Epithelial cell of prostate (primary cell): ENCODE measurements at regions not wholly inside any gene's neighbourhood (a gene's known extent, or its start where the extent isn't known, plus 50 kb on each side); places are given as distances from the start of the nearest gene placed in this dataset.
"Not testable (repeated sequence)": the region's sequence is repeated elsewhere in the genome, so short reads cannot be mapped to it uniquely, and the experiment has no call there.

ENCODE experiments used
- DNase-seq: peaks from one replicate; pipeline ENCODE4 v3.0.0-alpha.2; 2011; ENCODE audit warnings: low read depth, low spot score
- H3K27ac ChIP-seq: fragments of 450-650 bp; 2 replicates; pipeline ENCODE4 v1.5.1; 2017; ENCODE audit warnings: mild to moderate bottlenecking

DNA sequence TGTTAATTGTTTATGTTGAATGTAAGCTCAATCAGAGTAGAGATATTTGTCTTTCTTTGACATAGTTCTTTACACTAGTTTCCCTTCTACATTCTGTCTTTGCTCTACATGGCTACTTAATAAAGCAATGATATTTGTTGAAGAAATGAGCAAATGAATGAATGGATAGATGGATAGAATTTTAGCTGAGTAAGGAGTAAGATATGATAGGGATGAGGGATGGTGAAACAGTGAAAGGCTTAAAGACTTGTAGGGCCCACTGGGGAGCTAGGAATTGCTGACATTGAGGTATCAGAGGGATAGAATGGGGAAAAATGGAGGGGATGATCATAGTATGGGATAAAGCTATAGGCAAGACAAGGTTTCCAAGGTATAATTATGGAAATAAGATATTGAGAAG lies 361.6 kb upstream of the SPHKAP start:
- no peak for DNase-seq
- no peak overlapping the region for H3K27ac ChIP-seq

DNA sequence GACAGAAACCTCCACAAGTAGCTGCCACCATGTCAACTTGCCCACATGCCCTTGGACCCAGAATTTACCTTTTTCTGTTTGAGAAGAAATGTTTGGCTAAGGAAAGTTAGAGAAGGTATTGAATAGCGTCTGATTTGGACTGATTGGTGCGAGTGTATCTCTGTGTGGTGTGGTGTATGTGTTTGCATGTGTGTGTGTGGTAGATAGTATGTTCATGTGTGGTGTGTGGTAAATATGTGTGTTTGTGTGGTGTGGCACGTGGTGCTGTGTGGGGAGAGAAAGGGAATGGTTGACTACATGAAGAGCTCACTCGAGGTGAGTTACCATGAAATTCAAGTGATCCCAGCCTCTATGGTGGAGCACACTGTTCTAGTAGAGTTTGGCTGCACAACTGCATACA lies 360.8 kb upstream of the SPHKAP start:
- no peak overlapping the region for H3K27ac ChIP-seq
- no peak for DNase-seq

DNA sequence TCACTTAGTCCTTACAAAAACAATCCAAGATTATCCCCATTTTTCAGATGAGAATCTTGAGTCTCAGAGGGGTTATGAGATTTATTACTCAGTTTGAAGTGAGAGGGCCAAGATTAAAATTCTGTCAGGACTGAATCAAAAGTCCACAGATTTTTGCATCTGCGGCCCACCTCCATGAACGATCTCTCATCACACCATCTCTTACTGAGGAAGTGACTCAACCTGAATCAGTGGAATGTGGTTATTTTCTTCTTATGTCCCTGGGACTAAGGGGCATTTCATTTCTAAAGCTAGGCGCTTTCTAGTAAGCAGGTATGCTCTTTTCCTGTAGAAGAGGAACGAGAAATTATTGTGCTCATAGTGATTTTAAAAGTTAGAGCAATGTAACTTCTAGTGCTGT lies 360.3 kb upstream of the SPHKAP start:
- no peak overlapping the region for H3K27ac ChIP-seq
- no peak for DNase-seq

DNA sequence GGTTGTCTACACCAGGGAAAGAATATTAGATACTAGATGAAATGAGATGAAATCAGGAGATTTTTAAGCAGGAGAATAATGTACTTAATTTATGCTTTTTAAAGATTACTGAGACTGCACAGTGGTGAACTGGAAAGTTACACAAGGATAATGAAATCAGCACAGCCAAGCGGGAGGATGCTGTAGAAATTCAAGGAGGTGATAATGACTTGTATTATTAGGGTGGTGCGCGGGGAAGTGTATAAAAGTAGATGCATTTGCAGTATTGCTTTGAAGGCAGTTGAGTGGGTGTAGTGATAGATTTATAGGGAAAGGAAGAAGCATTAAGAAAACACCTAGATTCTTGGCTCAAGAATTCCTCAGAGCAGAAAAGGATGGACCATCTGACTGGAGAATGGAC lies 359.5 kb upstream of the SPHKAP start:
- H3K27ac ChIP-seq = no peak overlapping the region
- DNase-seq = no peak

DNA sequence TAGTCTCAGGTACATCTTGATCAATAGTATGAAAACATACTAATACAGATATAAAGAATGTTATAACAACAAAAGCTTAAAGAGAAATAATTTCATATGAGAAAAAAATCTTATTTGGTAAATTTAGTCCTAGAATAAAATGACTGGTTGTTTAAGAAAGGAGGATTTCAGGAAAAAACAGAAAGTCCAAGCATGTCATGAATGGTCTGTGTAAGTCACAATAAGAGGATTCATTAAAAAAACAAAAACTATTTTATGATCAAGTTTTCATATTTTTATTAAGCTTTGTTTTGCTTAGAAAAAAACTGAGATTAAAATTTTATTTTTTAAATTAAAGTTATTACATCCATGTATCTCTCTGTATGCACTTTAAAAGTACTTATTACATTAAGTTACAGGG lies 353.9 kb upstream of the SPHKAP start:
- H3K27ac ChIP-seq = no peak overlapping the region
- DNase-seq = no peak

DNA sequence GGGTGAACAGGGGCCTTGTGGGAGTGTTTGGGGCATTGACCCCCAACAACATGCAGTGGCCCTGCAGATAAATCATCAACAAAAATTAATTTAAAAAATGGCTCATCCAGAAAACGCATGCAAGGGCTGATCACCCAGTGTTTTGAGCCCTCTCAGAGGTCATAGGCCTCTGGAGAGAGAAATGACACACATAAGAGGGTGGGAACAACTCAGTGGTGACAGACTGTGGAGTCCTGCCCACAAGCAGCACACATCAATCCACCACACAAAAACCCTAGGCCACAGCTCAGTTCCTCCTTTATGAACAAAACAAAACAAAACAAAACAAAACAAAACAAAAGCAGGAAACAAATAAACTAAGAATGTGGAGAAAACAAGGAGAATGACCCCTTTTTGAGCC lies 351.7 kb upstream of the SPHKAP start:
- DNase-seq = no peak
- H3K27ac ChIP-seq = no peak overlapping the region

DNA sequence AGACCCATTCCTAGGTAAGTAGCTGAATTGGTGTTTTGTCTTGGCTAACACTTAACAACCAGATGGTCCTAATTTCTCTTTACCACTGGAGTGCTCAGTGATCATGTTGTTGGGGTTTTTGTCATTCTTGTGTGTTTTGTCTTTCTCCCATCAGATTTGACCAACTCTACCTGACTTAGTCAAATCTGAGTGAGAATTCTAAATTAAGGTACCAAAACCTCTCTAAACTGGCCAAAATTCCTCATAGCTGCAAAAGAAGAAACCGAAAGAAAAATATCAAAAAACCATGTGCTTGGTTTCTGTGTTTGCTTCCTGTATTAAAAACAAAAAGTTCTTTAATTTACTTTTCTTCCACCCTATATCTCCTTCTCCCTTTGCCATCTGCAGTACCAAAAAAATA lies 350.7 kb upstream of the SPHKAP start:
- no peak for DNase-seq
- H3K27ac ChIP-seq = no peak overlapping the region

DNA sequence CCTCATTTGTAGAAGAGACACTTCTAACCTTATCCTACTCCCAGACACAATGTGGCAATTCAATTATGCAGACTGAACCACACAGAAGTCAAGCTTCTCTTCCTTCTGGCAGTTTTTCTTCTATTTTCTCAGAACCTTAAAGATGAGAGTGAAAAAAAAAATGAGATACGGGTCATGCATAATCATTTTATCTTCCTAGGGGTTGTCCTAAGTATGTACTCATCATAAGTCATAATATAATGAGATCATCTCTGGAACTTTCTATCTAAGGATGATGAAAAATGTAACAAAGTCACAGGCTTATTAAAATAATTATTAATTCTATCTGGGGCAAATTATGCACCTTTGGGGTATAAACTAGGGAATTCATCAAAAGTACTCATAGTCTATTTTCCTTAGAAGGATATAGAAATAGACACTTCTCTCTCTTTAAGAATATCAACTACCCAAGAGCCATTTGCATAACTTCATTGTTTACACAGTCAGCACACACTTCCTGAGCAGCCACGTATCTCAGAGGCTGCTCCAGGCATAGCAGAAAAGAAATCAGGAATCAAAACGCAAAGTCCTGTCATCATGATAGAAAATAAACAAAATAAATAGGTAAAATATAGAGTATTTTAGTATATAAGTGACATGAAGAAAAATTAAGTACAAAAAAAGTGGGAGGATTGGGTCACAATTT lies 345.9 kb upstream of the SPHKAP start:
- no peak overlapping the region for H3K27ac ChIP-seq
- DNase-seq = no peak

DNA sequence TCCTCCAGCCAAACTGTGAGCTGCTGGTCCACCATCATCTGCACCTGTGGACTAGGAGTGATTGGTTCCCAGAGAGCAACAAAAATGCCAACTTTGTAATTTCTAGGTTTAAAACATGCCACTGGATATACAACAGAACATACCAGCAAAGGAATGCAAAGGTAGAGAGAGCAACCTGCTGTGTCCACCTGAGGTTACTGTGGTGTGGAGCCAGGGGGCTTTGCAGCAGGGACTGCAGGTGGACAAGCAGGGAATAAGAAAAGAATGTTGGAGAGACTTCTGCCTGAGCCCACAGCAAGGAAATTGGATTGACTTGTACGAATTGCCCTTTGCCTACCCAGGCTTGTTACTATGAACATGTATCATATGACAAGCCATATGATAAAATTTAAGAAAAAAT lies 345.2 kb upstream of the SPHKAP start:
- no peak overlapping the region for H3K27ac ChIP-seq
- DNase-seq = no peak

DNA sequence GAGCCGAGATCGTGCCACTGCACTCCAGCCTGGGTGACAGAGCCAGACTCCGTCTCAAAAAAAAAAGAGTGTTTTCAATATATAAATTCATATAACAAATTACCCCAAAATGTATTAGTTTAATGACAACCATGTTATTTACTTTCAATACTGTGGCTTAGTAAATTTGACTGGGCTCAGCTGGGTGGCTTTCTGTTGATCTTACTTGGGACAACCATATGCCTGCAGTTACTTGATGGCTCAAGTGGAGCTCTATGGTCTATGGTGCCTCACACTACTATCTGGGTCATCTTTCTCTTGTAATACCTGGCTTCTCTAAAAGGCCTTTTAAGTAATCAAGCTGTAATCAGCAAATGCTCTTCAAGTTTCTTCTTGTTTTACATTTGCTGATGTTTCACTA lies 341.5 kb upstream of the SPHKAP start:
- no peak for DNase-seq
- no peak overlapping the region for H3K27ac ChIP-seq

DNA sequence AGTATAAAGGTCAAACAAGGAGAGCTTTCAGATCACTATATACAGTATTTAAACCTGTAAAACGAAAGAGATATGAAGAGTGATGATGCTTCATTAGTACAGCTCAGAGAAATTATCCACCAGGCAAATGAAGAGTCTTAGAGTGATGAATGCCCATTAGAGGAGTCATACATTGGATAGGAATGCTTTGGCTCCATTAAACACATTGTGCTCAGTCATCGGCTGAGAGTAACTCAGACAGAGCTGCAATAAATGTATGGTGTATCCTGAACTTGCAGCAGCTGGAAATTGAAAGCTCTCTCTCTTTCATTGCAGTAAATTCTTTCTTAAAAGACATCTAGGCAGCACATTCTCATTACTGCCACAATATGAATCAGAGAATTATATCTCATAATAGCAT lies 340.8 kb upstream of the SPHKAP start:
- H3K27ac ChIP-seq = no peak overlapping the region
- DNase-seq = no peak

DNA sequence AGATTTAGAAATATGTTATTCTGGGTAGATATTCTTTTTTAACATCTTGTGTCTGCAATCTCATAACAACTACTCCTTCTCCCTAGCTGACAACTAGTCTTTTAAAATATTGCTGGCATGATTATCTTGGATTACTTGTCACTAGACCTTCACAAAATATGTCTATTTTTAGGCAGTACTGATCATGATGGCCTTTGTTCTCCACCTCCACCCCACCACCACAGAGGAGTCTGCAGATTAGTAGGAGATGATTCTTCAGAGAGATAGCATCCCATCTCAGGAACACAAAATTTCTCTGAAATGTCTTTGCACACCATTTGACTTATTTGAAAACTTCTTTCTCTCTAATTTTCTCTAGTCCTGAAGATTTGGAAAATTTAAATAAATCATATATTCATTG lies 338.1 kb upstream of the SPHKAP start:
- DNase-seq = no peak
- H3K27ac ChIP-seq = no peak overlapping the region

DNA sequence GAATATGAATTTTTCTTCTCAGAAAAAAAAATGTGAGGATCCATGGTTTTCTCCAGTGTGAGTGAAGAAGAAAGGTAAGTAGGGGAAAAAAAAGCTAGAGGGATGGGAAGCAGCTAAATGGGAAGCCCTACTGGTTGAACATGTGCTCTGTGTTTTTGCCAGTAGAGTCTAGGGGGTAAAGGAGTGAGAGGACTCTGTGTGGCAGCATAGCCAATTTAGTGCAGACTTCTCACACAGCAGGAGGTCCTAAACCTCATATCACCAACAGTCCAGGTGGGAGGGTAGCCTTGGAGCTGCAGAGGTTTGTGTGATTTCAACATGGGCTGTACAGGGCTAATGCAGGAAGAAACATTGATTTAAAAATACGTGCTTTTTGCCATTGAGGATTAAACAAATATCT lies 334.5 kb upstream of the SPHKAP start:
- no peak for DNase-seq
- no peak overlapping the region for H3K27ac ChIP-seq

DNA sequence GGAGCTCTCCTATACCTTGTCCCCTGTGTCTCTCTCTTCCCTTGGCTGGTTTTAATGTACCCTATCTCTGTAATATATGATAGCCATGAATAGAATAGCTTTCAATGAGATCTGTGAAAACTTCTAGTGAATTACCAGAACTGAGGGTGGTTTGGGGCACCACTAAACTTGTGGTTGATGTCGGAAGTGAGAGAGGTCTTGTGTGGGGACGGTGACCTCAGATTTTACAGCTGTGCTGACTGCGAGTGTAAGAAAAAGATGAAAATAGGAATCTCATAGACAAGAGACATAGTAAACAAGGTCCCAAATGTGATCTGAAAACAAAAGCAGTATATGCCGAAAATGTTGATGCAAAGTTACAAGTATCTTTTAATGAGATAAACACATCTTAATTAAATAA lies 332.0 kb upstream of the SPHKAP start:
- DNase-seq, H3K27ac ChIP-seq: not testable (repeated sequence)

DNA sequence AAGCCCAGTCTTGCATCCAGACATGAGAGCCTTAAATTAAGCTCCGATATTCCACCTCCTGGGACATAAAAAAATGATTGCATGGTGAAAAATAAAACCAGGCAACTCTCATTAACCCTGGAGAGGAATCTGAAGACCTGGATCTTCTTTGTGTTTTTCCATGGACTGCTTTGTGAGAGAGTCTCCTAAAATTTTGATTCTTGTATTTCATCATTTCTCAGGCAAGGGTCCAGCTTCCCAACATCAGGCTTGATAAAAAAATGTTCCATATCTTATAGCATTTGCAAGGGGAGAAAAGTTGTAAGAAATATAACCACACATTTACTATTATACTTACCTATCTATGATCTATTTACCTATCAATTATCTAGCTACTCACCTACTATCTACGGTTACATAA lies 327.5 kb upstream of the SPHKAP start:
- no peak overlapping the region for H3K27ac ChIP-seq
- DNase-seq = no peak

DNA sequence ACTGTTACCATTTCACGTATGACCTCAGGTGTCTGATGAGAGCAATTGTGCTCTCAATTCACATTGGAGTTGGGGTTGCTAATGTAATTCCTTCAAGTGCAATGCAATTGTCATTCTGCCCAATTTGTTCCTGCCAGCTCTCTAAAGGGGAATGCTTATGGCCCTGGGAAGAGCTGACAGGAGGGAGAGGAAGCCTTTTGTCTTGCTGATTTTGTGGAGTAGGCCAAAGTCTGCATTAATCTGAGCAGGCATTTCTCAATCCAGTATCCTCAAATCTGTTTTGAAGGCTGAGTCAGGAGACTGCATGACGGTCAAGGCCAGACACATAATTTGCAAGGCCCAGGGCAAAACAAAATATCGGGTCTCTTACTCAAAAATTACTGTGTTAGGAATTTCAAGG lies 326.4 kb upstream of the SPHKAP start:
- no peak for DNase-seq
- H3K27ac ChIP-seq = no peak overlapping the region

DNA sequence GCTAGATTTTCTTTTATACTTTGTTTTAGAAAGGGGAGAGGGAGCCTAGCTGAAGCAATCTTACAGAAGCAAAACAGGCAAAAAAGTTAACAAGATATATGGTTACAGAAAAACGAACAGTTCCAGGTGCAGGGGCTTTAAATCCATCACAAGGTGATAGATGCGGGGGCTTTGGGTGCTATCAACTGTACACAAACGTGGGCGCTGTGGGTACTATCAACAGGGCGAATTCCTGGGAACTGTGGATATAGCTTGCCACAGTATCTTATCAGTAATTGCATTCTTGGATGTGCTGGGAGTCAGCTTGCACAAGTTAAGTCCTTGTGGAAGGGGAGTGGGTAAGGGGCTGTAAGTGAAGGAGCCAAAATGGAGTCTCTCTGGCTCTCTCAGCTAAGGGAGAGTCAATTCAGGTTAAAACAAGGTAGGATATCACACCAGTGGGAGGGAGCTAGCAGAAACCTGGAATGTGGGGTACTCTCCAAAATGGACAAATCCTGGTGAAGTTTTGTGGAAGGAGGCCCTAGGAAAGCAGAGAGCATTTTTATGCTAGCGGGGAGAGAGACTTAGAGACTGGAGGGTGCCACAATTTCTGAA lies 325.8 kb upstream of the SPHKAP start:
- H3K27ac ChIP-seq = no peak overlapping the region

DNA sequence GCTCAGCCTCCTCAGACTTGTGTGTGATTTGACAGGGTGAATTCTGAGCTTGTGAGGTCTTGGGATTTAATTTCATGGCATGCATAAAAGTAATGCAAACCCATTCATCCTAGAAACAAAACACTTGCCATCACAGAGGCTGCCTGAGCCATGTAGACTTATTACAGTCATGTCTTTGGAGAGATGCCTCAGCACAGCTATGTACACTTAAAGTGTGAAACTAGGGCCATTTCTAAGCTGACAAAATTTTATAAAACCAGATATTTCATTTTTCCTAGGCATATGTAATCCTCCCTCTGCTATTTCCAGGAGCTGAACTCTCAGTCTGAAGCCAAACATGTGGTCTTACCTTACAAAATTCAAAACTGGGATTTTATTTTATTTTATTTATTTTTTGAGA lies 322.2 kb upstream of the SPHKAP start:
- H3K27ac ChIP-seq = no peak overlapping the region
- no peak for DNase-seq

More for the DNA sequence above, 325.8 kb upstream of the SPHKAP start:
- DNase-seq = no peak

DNA sequence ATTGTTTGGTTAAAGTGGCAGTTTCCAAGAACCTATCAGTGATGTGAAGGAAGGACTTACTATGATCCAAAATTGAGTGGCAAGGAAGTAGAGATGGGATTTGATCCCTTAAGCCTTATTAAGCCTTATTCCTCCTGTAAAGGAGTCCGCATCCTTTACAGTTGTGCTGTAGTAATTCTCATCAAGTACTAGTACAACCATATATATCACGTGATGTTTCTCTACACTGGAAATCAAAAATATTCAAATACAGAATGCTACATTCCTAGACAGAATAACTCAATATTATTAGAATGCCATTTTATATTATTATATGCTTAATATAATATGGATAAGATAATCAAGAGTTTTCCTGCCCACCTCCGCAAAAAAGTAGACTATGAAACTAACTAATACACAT lies 312.4 kb upstream of the SPHKAP start:
- no peak for DNase-seq
- H3K27ac ChIP-seq = no peak overlapping the region

DNA sequence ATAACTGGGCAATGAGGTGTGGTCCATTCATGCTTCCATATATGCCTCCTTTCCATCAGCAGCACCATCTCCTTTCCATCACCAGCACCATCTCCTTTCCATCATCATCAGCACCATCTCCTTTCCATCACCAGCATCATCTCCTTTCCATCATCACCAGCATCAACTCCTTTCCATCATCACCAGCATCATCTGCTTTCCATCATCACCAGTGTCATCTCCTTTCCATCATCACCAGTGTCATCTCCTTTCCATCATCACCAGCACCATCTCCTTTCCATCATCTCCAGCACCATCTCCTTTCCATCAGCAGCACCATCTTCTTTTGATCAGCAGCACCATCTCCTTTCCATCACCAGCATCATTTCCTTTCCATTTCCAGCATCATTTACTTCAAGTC lies 297.5 kb upstream of the SPHKAP start:
- H3K27ac ChIP-seq = no peak overlapping the region
- no peak for DNase-seq

DNA sequence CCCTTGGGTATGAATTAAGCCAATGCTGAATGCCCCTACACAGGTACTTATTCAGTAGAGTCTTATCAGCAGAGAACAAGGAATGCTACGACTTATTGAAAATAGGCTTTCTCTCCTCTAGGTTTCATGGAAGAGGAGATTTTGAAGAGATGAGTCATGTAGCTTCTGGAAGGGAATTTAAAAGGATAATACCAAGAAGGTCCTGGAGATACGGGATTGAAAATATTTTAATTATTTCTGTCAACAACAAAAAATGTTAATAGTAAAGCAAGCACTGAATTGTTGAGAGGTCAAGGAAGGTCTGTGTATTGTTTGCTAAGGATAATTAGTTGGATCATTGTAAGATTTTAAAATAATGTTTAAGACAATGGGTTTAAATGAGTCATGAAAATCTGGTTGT lies 293.0 kb upstream of the SPHKAP start:
- DNase-seq = no peak
- no peak overlapping the region for H3K27ac ChIP-seq

DNA sequence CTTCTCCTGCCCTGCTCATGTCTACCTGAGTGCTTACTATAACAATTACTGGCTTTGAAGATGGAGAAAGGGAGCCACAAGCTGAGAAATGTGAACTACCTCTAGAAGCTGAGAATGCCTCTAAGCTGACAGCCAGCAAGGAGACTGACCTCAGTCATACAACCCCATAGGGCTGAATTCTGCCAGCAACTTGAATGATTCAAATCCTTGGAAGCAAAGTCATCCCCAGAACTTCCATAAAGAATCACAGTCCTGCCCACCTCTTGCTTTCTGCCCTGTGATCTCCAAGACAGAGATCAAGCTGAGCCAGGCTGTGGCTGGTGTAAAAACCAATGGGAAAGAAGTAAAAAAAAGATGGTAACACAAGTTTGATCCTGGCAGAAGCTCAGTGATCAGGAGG lies 288.2 kb upstream of the SPHKAP start:
- no peak for DNase-seq
- no peak overlapping the region for H3K27ac ChIP-seq

DNA sequence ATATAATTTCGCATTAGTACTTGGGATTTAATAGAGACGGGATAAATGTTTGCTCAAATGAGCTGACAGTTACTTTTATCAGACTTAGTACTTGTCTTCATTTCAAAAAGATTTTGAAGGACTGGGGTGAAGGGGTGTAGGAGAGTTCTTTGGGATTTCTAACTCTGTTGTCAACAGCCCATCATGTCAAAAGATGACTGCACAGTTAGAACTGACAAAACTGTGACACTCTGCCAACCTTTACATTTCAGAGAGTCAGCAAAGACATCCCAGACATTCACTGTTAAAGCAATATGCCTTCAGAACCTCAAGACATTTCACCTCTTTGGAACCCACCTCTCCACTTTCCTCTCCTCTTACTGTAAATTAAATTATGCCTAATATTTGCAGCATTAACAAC lies 285.4 kb upstream of the SPHKAP start:
- no peak for DNase-seq
- no peak overlapping the region for H3K27ac ChIP-seq
